Choroid plexus epithelial cell (primary cell): ENCODE measurements at regions not wholly inside any gene's neighbourhood (a gene's known extent, or its start where the extent isn't known, plus 50 kb on each side); places are given as distances from the start of the nearest gene placed in this dataset.

Source experiments
- DNase-seq: peaks from one replicate; pipeline ENCODE4 v3.0.0-alpha.2; 2010; ENCODE audit warnings: low read depth
- H3K4me3 ChIP-seq: 2 replicates; pipeline ENCODE4 v1.5.1; 2011; ENCODE audit warnings: low read depth, mild to moderate bottlenecking, control low read depth, low read length, moderate library complexity
- TF ChIP-seq, protein P1 (sequence below): conservative IDR thresholded peaks from 2 replicates; pipeline ENCODE4 v1.5.1; 2011; ENCODE audit warnings: low read depth, mild to moderate bottlenecking, control low read depth, inconsistent platforms, low read length, moderate library complexity

DNA sequence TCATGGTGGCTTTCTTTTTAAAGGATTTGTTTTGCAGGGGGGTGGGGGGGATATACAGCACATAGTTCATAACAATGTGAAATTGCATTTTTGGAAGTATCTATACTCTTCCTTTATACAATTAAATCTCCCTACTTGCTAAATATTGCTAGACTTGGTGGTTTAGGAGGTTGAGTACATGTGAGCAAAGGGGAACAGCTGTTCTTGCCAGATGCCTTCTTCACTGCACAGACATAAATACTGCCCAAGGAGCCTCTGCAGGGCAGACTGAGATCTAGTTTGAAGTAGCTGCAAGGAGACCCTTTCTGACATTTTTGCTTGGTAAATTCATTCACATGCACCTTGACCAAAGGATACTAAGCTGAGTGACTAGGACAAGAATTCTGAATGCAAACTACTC, 228.6 kb upstream of the IL12A start:
- DNase-seq: no peak
- TF ChIP-seq, protein P1, sequence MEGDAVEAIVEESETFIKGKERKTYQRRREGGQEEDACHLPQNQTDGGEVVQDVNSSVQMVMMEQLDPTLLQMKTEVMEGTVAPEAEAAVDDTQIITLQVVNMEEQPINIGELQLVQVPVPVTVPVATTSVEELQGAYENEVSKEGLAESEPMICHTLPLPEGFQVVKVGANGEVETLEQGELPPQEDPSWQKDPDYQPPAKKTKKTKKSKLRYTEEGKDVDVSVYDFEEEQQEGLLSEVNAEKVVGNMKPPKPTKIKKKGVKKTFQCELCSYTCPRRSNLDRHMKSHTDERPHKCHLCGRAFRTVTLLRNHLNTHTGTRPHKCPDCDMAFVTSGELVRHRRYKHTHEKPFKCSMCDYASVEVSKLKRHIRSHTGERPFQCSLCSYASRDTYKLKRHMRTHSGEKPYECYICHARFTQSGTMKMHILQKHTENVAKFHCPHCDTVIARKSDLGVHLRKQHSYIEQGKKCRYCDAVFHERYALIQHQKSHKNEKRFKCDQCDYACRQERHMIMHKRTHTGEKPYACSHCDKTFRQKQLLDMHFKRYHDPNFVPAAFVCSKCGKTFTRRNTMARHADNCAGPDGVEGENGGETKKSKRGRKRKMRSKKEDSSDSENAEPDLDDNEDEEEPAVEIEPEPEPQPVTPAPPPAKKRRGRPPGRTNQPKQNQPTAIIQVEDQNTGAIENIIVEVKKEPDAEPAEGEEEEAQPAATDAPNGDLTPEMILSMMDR: no peak
- H3K4me3 ChIP-seq: no peak overlapping the region

DNA sequence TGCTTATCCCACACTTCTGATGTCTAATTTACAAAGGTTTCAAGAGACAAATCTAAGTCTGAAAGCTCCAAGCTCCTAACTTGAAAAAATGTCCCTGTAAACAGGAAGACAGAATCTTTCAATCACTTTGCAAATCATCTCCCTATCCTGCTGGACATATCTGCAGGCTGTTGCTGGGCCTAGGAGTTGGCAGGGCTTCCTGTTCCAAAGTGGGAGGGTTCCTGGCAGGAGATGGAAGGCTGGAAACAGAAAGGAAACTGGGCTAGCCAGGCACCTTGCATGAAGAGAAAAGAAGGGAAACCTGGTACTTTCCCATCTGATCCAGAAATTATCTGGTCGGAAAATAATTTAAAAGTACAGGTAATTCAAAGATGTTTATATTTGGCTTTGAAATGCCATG, 227.3 kb upstream of the IL12A start:
- DNase-seq: no peak
- H3K4me3 ChIP-seq: no peak overlapping the region
- TF ChIP-seq, protein P1: no peak

DNA sequence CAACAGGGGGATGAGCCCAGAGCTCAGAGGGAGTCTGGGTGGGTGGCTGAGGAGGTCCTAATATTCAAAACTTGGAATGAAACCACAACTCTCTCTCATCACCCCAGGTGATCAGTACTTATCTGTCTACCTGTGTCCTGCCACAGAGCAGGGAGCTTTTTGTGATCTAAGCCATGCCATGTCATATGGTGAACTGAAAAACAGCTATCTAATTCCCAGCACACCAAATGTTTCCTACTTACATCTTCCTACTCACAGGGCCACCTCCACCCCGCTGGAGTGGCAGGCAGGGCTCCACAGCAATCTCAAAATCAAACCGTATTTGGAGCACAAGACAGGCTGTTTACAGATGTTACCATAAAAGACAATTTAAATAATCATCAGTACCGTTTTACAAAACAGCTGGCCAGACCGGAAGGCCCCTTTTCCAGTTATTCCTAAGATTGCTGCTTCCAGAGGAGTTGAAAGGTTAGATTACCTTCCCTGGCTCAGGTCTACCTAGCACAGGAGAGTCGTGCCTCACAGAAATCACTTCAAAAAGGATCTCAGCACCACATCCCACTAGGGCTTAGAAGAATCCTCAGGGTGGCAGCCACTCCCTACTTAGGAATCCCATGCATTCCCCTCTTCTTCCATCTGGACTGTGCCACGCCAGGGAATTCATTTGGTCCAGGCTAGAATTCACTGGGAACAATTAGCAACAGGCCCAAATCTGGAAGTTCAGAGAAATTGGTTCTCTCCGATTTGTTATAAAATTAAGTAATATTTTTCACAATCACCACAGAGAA, 226.6 kb upstream of the IL12A start:
- no peak overlapping the region for H3K4me3 ChIP-seq
- TF ChIP-seq, protein P1: no peak
- DNase-seq: no peak

DNA sequence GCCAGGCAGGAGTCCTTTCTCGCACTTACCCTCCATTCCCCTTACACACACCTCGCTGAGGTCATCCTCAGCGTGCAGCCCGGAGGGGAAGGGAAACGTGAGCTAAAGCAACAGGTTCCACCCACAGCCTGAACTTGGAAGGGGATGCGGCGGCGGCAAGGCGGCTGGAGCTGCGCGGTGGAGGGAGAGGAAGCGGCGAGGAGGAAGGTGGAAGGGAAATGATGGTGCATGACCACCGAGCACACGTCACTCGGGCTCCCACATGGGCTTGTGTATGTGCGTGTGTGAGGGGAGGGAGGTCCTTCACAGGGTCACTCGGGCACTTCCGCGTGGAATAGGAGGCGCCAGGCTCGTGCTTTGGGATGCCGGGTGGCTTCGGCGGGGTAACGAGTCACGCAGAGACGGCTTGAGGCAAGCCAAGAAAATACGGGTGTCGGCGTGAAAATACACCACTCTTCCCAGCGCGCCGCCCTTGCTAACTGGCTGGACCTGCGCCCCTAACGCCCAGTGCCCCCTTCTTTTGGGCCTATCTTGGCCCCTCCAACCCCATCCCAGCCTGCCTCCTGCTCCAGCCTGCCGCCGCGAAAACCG, 225.5 kb upstream of the IL12A start:
- TF ChIP-seq, protein P1: no peak
- DNase-seq: peak; percentile 84

DNA sequence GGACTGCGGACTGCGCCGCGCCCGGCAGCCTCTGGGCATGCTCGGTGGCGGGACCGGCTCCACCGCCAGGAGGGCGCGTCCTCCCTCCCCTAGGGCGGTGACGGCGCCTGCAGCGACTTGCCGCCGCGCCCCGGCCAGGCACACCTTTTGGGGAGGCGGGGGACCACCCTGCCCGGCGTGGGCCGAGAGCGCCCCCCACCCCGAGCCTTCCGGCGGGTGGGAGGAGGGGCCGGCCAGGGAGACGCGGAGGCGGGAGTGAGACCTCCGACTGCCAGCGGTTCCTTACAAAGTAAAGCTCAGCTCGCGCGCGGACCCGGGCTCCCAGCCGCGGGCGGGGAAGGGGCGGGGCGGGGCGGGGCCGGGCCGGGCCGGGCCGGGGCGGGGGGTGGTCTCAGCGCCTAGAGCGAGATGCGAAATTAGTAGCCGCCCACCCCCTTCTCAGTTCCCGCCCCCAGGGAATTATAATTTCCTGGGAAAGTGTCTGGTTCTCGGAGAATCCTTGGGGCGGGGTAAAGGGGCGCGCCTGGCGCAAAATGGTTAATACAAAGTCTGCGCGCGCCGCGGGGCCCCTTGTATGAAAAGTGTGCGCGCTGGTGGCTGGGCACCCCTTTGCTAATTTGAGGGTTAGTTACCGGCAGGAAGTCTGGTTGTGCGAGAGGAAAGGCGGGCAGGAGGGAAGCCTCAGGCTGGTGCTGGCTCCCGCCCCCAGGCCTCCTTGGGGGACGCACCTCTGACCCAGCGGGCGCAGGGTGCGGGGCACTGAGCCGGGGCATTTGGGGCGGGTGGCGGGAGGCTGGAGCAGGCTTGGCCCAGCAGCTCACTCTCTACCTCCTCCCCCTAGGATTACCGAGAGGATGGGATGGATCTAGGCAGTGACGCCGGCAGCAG, 224.8 kb upstream of the IL12A start:
- TF ChIP-seq, protein P1: peak; percentile 25
- H3K4me3 ChIP-seq: peak overlapping the region; percentile 76
- peak; percentile 82 for DNase-seq

More for the DNA sequence above, 225.5 kb upstream of the IL12A start:
- peak overlapping the region; percentile 76 for H3K4me3 ChIP-seq

DNA sequence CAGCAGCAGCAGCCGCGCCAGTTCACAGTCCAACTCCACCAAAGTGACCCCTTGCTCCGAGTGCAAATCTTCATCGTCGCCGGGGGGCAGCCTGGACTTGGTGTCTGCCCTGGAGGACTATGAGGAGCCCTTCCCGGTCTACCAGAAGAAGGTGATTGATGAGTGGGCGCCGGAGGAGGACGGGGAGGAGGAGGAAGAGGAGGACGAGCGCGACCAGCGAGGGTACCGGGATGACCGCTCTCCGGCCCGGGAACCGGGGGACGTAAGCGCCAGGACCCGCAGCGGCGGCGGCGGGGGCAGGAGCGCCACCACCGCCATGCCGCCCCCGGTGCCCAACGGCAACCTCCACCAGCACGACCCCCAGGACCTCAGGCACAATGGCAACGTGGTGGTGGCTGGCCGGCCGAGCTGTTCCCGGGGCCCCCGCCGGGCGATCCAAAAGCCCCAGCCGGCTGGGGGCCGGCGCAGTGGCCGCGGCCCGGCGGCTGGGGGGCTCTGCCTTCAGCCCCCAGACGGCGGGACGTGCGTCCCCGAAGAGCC, 224.1 kb upstream of the IL12A start:
- TF ChIP-seq, protein P1: no peak
- peak overlapping the region; percentile 76 for H3K4me3 ChIP-seq

More for the DNA sequence above, 224.1 kb upstream of the IL12A start:
- no peak for DNase-seq
